PC-9 (cell line): ENCODE measurements at regions not wholly inside any gene's neighbourhood (a gene's known extent, or its start where the extent isn't known, plus 50 kb on each side); places are given as distances from the start of the nearest gene placed in this dataset.
"Not testable (repeated sequence)": the region's sequence is repeated elsewhere in the genome, so short reads cannot be mapped to it uniquely, and the experiment has no call there.

Experiments
- BruUV-seq: library from RNA; stranded (reverse); fragments of 400-500 nt; replicated peaks from 2 replicates; lab custom pipeline; 2021; lab: Mats Ljungman, UMichigan
- CTCF ChIA-PET: fragments of 300-600 bp; sonication (Branson Sonifier 250); formaldehyde crosslinking; loops from one replicate; lab custom pipeline; 2022; ENCODE audit warnings: antibody characterized with exemption; lab: Charles Lee
- POLR2A ChIA-PET: fragments of 300-600 bp; sonication (Branson Sonifier 250); formaldehyde crosslinking; loops from one replicate; lab custom pipeline; 2022; ENCODE audit warnings: antibody characterized with exemption; ENCODE audit not compliant: unreplicated experiment; lab: Charles Lee
- DNase-seq, 2 experiments: peaks; one replicate each; pipeline versions ENCODE4 v3.0.0 to v3.0.0-alpha.2; 2015 to 2022; ENCODE audit warnings: mixed read lengths in 1 of 2
- H2AFZ ChIP-seq: fragments of 200-600 bp; sonication (generic); 2 replicates; pipeline ENCODE4 v1.8.1; 2017; ENCODE audit warnings: antibody characterized with exemption
- H3F3A ChIP-seq: fragments of 200-600 bp; sonication (generic); 2 replicates; pipeline ENCODE4 v1.8.1; 2017; ENCODE audit warnings: antibody characterized with exemption, mild to moderate bottlenecking, low read depth; ENCODE audit not compliant: insufficient read depth
- H3K27ac ChIP-seq: fragments of 200-600 bp; sonication (generic); 2 replicates; pipeline ENCODE4 v1.6.1; 2016; ENCODE audit warnings: mixed run types
- H3K27me3 ChIP-seq: fragments of 200-600 bp; sonication (generic); 2 replicates; pipeline ENCODE4 v1.6.1; 2016; ENCODE audit warnings: low read depth, mixed run types; ENCODE audit not compliant: insufficient read depth
- H3K36me3 ChIP-seq: fragments of 200-600 bp; sonication (generic); 2 replicates; pipeline ENCODE4 v1.6.1; 2016; ENCODE audit warnings: low read depth, mixed run types
- H3K4me1 ChIP-seq: fragments of 200-600 bp; sonication (generic); replicated peaks from 2 replicates; pipeline ENCODE4 v1.6.1; 2016; ENCODE audit warnings: mixed run types; ENCODE audit not compliant: insufficient read depth
- H3K4me2 ChIP-seq: fragments of 200-600 bp; sonication (generic); 2 replicates; pipeline ENCODE4 v1.6.1; 2017; ENCODE audit warnings: mixed run types
- H3K4me3 ChIP-seq: fragments of 200-600 bp; sonication (generic); 2 replicates; pipeline ENCODE4 v1.6.1; 2016; ENCODE audit warnings: mixed run types
- H3K79me2 ChIP-seq: fragments of 200-600 bp; sonication (generic); 2 replicates; pipeline ENCODE4 v1.6.1; 2017; ENCODE audit warnings: low read depth, mixed run types
- H3K9me2 ChIP-seq: fragments of 200-600 bp; sonication (generic); 2 replicates; pipeline ENCODE4 v1.8.1; 2017; ENCODE audit warnings: mild to moderate bottlenecking; ENCODE audit not compliant: insufficient read depth
- H3K9me3 ChIP-seq: fragments of 200-600 bp; sonication (generic); 2 replicates; pipeline ENCODE4 v1.8.1; 2016; ENCODE audit warnings: low read depth; ENCODE audit not compliant: insufficient read depth
- H4K20me1 ChIP-seq: fragments of 200-600 bp; sonication (generic); 2 replicates; pipeline ENCODE4 v1.8.1; 2017; ENCODE audit not compliant: insufficient read depth
- EZH2 ChIP-seq: fragments of 200-600 bp; sonication (generic); IDR thresholded peaks from 2 replicates; pipeline ENCODE4 v1.8.0; 2017; ENCODE audit warnings: antibody characterized with exemption, low read depth
- intact Hi-C: fragments of 100-400 bp; cut with micrococcal nuclease; formaldehyde crosslinking; loops from one replicate; pipeline ENCODE4 v1.10.0; 2022; ENCODE audit not compliant: unreplicated experiment
- TF ChIP-seq, protein P1 (sequence below): fragments of 200-600 bp; sonication (generic); conservative IDR thresholded peaks from 2 replicates; pipeline ENCODE4 v1.6.1; 2017; ENCODE audit warnings: mixed run types, antibody characterized with exemption, mild to moderate bottlenecking, moderate library complexity

- Histone ChIP-seq H3K36me3 (no peaks in the 10 kb centered on the region), H3K4me3 (no peak overlapping the region), H3K9me3 (no peaks in the 10 kb centered on the region), H3K27ac (no peak overlapping the region), H3K4me1 (no peaks in the 10 kb centered on the region), H3K9me2 (no peaks in the 10 kb centered on the region), H3K4me2 (no peak overlapping the region), H3F3A (no peaks in the 10 kb centered on the region), H2AFZ (no peak overlapping the region), H4K20me1 (no peaks in the 10 kb centered on the region), H3K79me2 (no peaks in the 10 kb centered on the region), H3K27me3 (no peaks in the 10 kb centered on the region)
- POLR2A ChIA-PET: no interaction called here
- CTCF ChIA-PET: no interaction called here
- no TSS peak for BruUV-seq
- TF ChIP-seq EZH2: no peak
- TF ChIP-seq, protein P1, sequence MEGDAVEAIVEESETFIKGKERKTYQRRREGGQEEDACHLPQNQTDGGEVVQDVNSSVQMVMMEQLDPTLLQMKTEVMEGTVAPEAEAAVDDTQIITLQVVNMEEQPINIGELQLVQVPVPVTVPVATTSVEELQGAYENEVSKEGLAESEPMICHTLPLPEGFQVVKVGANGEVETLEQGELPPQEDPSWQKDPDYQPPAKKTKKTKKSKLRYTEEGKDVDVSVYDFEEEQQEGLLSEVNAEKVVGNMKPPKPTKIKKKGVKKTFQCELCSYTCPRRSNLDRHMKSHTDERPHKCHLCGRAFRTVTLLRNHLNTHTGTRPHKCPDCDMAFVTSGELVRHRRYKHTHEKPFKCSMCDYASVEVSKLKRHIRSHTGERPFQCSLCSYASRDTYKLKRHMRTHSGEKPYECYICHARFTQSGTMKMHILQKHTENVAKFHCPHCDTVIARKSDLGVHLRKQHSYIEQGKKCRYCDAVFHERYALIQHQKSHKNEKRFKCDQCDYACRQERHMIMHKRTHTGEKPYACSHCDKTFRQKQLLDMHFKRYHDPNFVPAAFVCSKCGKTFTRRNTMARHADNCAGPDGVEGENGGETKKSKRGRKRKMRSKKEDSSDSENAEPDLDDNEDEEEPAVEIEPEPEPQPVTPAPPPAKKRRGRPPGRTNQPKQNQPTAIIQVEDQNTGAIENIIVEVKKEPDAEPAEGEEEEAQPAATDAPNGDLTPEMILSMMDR: no peak
- intact Hi-C loops: no loop called here
- no peak for DNase-seq
Measured at GRCh38 chr21:15309721-15310120, 244.9 kb upstream of the NRIP1 start.

- H3K4me2 ChIP-seq: no peak overlapping the region
- H3K9me2 ChIP-seq: no peaks in the 10 kb centered on the region
- ChIA-PET POLR2A (no interaction called here), CTCF (no interaction called here)
- H3K79me2 ChIP-seq: no peaks in the 10 kb centered on the region
- H3K27me3 ChIP-seq: no peaks in the 10 kb centered on the region
- no peak for TF ChIP-seq EZH2
- TF ChIP-seq, protein P1: no peak
- no TSS peak for BruUV-seq
- no peaks in the 10 kb centered on the region for H3F3A ChIP-seq
- no peaks in the 10 kb centered on the region for H4K20me1 ChIP-seq
- no peak overlapping the region for H3K27ac ChIP-seq
- no peaks in the 10 kb centered on the region for H3K9me3 ChIP-seq
- no peaks in the 10 kb centered on the region for H3K4me1 ChIP-seq
- no peak for DNase-seq
- H3K4me3 ChIP-seq: no peak overlapping the region
- H2AFZ ChIP-seq: no peak overlapping the region
- intact Hi-C loops: no loop called here
- H3K36me3 ChIP-seq: no peaks in the 10 kb centered on the region
Measured at GRCh38 chr21:15311510-15311909, 246.7 kb upstream of the NRIP1 start.

GRCh38 chr21:15317034-15317433 lies 252.2 kb upstream of the NRIP1 start:
- H3K4me2 ChIP-seq, H2AFZ ChIP-seq, H3K9me2 ChIP-seq, H3K27me3 ChIP-seq, H3K4me3 ChIP-seq, H3K27ac ChIP-seq, H3F3A ChIP-seq, intact Hi-C loops, POLR2A ChIA-PET, H3K9me3 ChIP-seq, DNase-seq, CTCF ChIA-PET, BruUV-seq, H3K79me2 ChIP-seq, H3K4me1 ChIP-seq, H4K20me1 ChIP-seq, H3K36me3 ChIP-seq: not testable (repeated sequence)

- no peaks in the 10 kb centered on the region for H3K79me2 ChIP-seq
- TF ChIP-seq, protein P1: no peak
- TF ChIP-seq EZH2: no peak
- H3K4me3 ChIP-seq: no peak overlapping the region
- H3K36me3 ChIP-seq: no peaks in the 10 kb centered on the region
- H3K9me3 ChIP-seq: no peaks in the 10 kb centered on the region
- intact Hi-C loops: no loop called here
- no TSS peak for BruUV-seq
- no peaks in the 10 kb centered on the region for H3F3A ChIP-seq
- H3K27ac ChIP-seq: no peak overlapping the region
- CTCF ChIA-PET: no interaction called here
- H2AFZ ChIP-seq: no peak overlapping the region
- H3K4me1 ChIP-seq: no peaks in the 10 kb centered on the region
- DNase-seq: no peak
- POLR2A ChIA-PET: no interaction called here
- H3K4me2 ChIP-seq: no peak overlapping the region
- H4K20me1 ChIP-seq: no peaks in the 10 kb centered on the region
- no peaks in the 10 kb centered on the region for H3K27me3 ChIP-seq
- no peaks in the 10 kb centered on the region for H3K9me2 ChIP-seq
Measured at GRCh38 chr21:15319727-15320126, 254.9 kb upstream of the NRIP1 start.
